WTC11 (cell line): ENCODE measurements at regions not wholly inside any gene's neighbourhood (a gene's known extent, or its start where the extent isn't known, plus 50 kb on each side); places are given as distances from the start of the nearest gene placed in this dataset.
"Not testable (repeated sequence)": the region's sequence is repeated elsewhere in the genome, so short reads cannot be mapped to it uniquely, and the experiment has no call there.

Experiments
- ATAC-seq: fragments of 200-7000 bp; cut with Tn5 transposase; 2 replicates; pipeline ENCODE4 v1.10.0; 2021; ENCODE audit warnings: mild to moderate bottlenecking, moderate library complexity
- CTCF ChIA-PET: fragments of 300-600 bp; sonication (Branson Sonifier 250); formaldehyde crosslinking; loops from one replicate; lab custom pipeline; 2021; ENCODE audit warnings: antibody characterized with exemption; lab: Charles Lee
- POLR2A ChIA-PET: fragments of 350-600 bp; sonication (Branson Sonifier 250); formaldehyde crosslinking; loops from one replicate; lab custom pipeline; 2021; ENCODE audit warnings: antibody characterized with exemption; lab: Charles Lee
- DNase-seq: peaks from one replicate; pipeline ENCODE4 v3.0.0; 2021; ENCODE audit warnings: low spot score
- H3K27ac Mint-ChIP-seq: 2 replicates; pipeline ENCODE4 v1.8.0; 2021; ENCODE audit warnings: mixed read lengths
- H3K27me3 Mint-ChIP-seq: 2 replicates; pipeline ENCODE4 v1.8.0; 2021; ENCODE audit warnings: low read depth, mild to moderate bottlenecking, moderate library complexity, mixed read lengths
- H3K36me3 Mint-ChIP-seq: 2 replicates; pipeline ENCODE4 v1.8.0; 2021; ENCODE audit warnings: mixed read lengths
- H3K4me1 Mint-ChIP-seq: 2 replicates; pipeline ENCODE4 v1.8.0; 2022; ENCODE audit warnings: mixed read lengths
- H3K4me3 Mint-ChIP-seq: 2 replicates; pipeline ENCODE4 v1.8.0; 2021; ENCODE audit warnings: mild to moderate bottlenecking, moderate library complexity, mixed read lengths
- H3K9me3 Mint-ChIP-seq: 2 replicates; pipeline ENCODE4 v1.8.0; 2021; ENCODE audit warnings: mixed read lengths
- ATF3 ChIP-seq: sonication (generic); formaldehyde crosslinking; conservative IDR thresholded peaks from 2 replicates; pipeline ENCODE4 v1.8.1; 2022; ENCODE audit warnings: mild to moderate bottlenecking, missing genetic modification reagents
- CTCF ChIP-seq: fragments of 200-600 bp; IDR thresholded peaks from 2 replicates; pipeline ENCODE4 v1.8.0; 2022; ENCODE audit warnings: antibody characterized with exemption
- E2F1 ChIP-seq: sonication (generic); formaldehyde crosslinking; IDR thresholded peaks from 2 replicates; pipeline ENCODE4 v1.8.0; 2022; ENCODE audit warnings: mild to moderate bottlenecking, missing genetic modification reagents
- ESRRA ChIP-seq: sonication (generic); formaldehyde crosslinking; IDR thresholded peaks from 2 replicates; pipeline ENCODE4 v1.8.1; 2022; ENCODE audit warnings: mild to moderate bottlenecking, missing genetic modification reagents, borderline replicate concordance
- FOXP1 ChIP-seq: sonication (generic); formaldehyde crosslinking; IDR thresholded peaks from 2 replicates; pipeline ENCODE4 v1.8.0; 2022; ENCODE audit warnings: missing genetic modification reagents, mild to moderate bottlenecking, moderate library complexity, borderline replicate concordance
- GRHL2 ChIP-seq: fragments of 250-450 bp; sonication (Bioruptor Pico); IDR thresholded peaks from 2 replicates; pipeline ENCODE4 v1.8.0; 2022; ENCODE audit warnings: mild to moderate bottlenecking, moderate library complexity; ENCODE audit not compliant: insufficient replicate concordance, severe bottlenecking
- IRF2 ChIP-seq: sonication (generic); formaldehyde crosslinking; IDR thresholded peaks from 2 replicates; pipeline ENCODE4 v1.8.0; 2022; ENCODE audit warnings: low read depth, missing genetic modification reagents, borderline replicate concordance
- KAT7 ChIP-seq: sonication (generic); formaldehyde crosslinking; IDR thresholded peaks from 2 replicates; pipeline ENCODE4 v1.8.1; 2023; ENCODE audit warnings: missing genetic modification reagents, mild to moderate bottlenecking, borderline replicate concordance
- MAX ChIP-seq: sonication (generic); formaldehyde crosslinking; IDR thresholded peaks from 2 replicates; pipeline ENCODE4 v1.8.0; 2022; ENCODE audit warnings: mild to moderate bottlenecking, missing genetic modification reagents
- NFATC4 ChIP-seq: fragments of 250-450 bp; sonication (Bioruptor Pico); IDR thresholded peaks from 2 replicates; pipeline ENCODE4 v1.9.0; 2021; ENCODE audit warnings: mild to moderate bottlenecking
- NFYB ChIP-seq: sonication (generic); formaldehyde crosslinking; conservative IDR thresholded peaks from 2 replicates; pipeline ENCODE4 v1.8.0; 2022; ENCODE audit warnings: low read depth, missing genetic modification reagents
- SP1 ChIP-seq: sonication (generic); formaldehyde crosslinking; conservative IDR thresholded peaks from 2 replicates; pipeline ENCODE4 v1.8.1; 2022; ENCODE audit warnings: missing genetic modification reagents
- STAT6 ChIP-seq: sonication (generic); formaldehyde crosslinking; conservative IDR thresholded peaks from 2 replicates; pipeline ENCODE4 v1.8.1; 2023; ENCODE audit warnings: mild to moderate bottlenecking, low read depth, missing genetic modification reagents, moderate library complexity
- TEAD4 ChIP-seq: sonication (generic); formaldehyde crosslinking; IDR thresholded peaks from 2 replicates; pipeline ENCODE4 v1.8.0; 2022; ENCODE audit warnings: mild to moderate bottlenecking, missing genetic modification reagents
- ZMAT4 ChIP-seq: fragments of 250-450 bp; sonication (Bioruptor Pico); IDR thresholded peaks from 2 replicates; pipeline ENCODE4 v1.9.0; 2021; ENCODE audit warnings: mild to moderate bottlenecking
- ZNF138 ChIP-seq: sonication (generic); formaldehyde crosslinking; conservative IDR thresholded peaks from 2 replicates; pipeline ENCODE4 v1.8.1; 2022; ENCODE audit warnings: mild to moderate bottlenecking, moderate library complexity, missing genetic modification reagents
- ZNF423 ChIP-seq: fragments of 250-450 bp; sonication (Bioruptor Pico); IDR thresholded peaks from 2 replicates; pipeline ENCODE4 v2.1.2; 2022; ENCODE audit warnings: mild to moderate bottlenecking, moderate library complexity
- ZNF671 ChIP-seq: fragments of 250-450 bp; sonication (Bioruptor Pico); IDR thresholded peaks from 2 replicates; pipeline ENCODE4 v1.8.0; 2021; ENCODE audit warnings: mild to moderate bottlenecking
- ZSCAN18 ChIP-seq: fragments of 250-450 bp; sonication (Bioruptor Pico); IDR thresholded peaks from 2 replicates; pipeline ENCODE4 v2.1.2; 2022; ENCODE audit warnings: mild to moderate bottlenecking, moderate library complexity

GRCh38 chr18:7178568-7178967 is 52.3 kb upstream of the LRRC30 start:
- H3K9me3 Mint-ChIP-seq, POLR2A ChIA-PET, H3K36me3 Mint-ChIP-seq, H3K4me3 Mint-ChIP-seq, H3K27ac Mint-ChIP-seq, H3K4me1 Mint-ChIP-seq, ATAC-seq, DNase-seq, H3K27me3 Mint-ChIP-seq: not testable (repeated sequence)
- CTCF ChIA-PET = interaction anchor here (1.8 kb wide), 1 partner anchor 237 kb away, joined by 7 read pairs; no protein-coding TSS in a partner anchor

GRCh38 chr18:7177116-7177744 is 53.7 kb upstream of the LRRC30 start:
- Mint-ChIP-seq H3K27me3 (no peaks in the 10 kb centered on the region), H3K9me3 (no peaks in the 10 kb centered on the region), H3K36me3 (no peaks in the 10 kb centered on the region)
- DNase-seq (peak; percentile 57), ATAC-seq (peak; percentile 90)
- TF ChIP-seq SP1 = no peak
- TF ChIP-seq TEAD4 (CRISPR knock-in tag) = no peak
- TF ChIP-seq ZNF138 (CRISPR knock-in tag) = no peak
- peak; percentile 33; the same call in 1 of the 2 replicates for TF ChIP-seq CTCF
- TF ChIP-seq ZSCAN18 (CRISPR knock-in tag) = no peak
- no peak for TF ChIP-seq ZNF671
- no peak for TF ChIP-seq NFYB (CRISPR knock-in tag)
- TF ChIP-seq GRHL2 (CRISPR knock-in tag) = no peak
- TF ChIP-seq, all 79 proteins: peak for 1
- Mint-ChIP-seq H3K4me3 (no peak overlapping the region), H3K27ac (no peak overlapping the region), H3K4me1 (no peaks in the 10 kb centered on the region)
- POLR2A ChIA-PET = interaction anchor here (0.8 to 0.9 kb wide), 2 partner anchors 175 to 244 kb away, joined by 3 read pairs; no protein-coding TSS in a partner anchor
- CTCF ChIA-PET = interaction anchor here (0.5 to 4.9 kb wide), 45 partner anchors 9 to 620 kb away, joined by 3 to 88 read pairs (median 4); partner anchors contain the start of gene PTPRM

GRCh38 chr18:7174344-7175095 is 56.4 kb upstream of the LRRC30 start:
- ATAC-seq (peak; percentile 65), DNase-seq (peak; percentile 28)
- Mint-ChIP-seq H3K27me3 (no peaks in the 10 kb centered on the region), H3K4me3 (no peak overlapping the region), H3K27ac (no peak overlapping the region), H3K4me1 (no peaks in the 10 kb centered on the region), H3K36me3 (no peaks in the 10 kb centered on the region), H3K9me3 (no peaks in the 10 kb centered on the region)
- ChIA-PET POLR2A (no interaction called here), CTCF (interaction anchor here (1.2 to 4.9 kb wide), 5 partner anchors 10 to 254 kb away, joined by 3 to 76 read pairs (median 5); no protein-coding TSS in a partner anchor)
- TF ChIP-seq STAT6 (CRISPR knock-in tag) (no peak), KAT7 (CRISPR knock-in tag) (no peak), E2F1 (CRISPR knock-in tag) (no peak), IRF2 (CRISPR knock-in tag) (no peak), ESRRA (no peak), ZMAT4 (CRISPR knock-in tag) (no peak), ZNF423 (no peak), ATF3 (no peak), NFYB (CRISPR knock-in tag) (no peak), NFATC4 (no peak), FOXP1 (CRISPR knock-in tag) (no peak), MAX (CRISPR knock-in tag) (no peak)
- TF ChIP-seq, all 79 proteins: peak for 0
